AG09309 (cell line): ENCODE measurements at regions not wholly inside any gene's neighbourhood (a gene's known extent, or its start where the extent isn't known, plus 50 kb on each side); places are given as distances from the start of the nearest gene placed in this dataset.

ENCODE experiments used
- DNase-seq: peaks from one replicate; pipeline ENCODE4 v3.0.0-alpha.2; 2010; ENCODE audit warnings: low read depth
- H3K4me3 ChIP-seq: 2 replicates; pipeline ENCODE4 v1.5.1; 2011; ENCODE audit warnings: mild to moderate bottlenecking, low read depth, low read length, moderate library complexity; ENCODE audit not compliant: control insufficient read depth
- TF ChIP-seq, protein P1 (sequence below): IDR thresholded peaks from 2 replicates; pipeline ENCODE4 v1.5.1; 2011; ENCODE audit warnings: mild to moderate bottlenecking, low read depth, low read length, inconsistent platforms; ENCODE audit not compliant: insufficient read depth, control insufficient read depth; ENCODE audit errors: missing control alignments

DNA sequence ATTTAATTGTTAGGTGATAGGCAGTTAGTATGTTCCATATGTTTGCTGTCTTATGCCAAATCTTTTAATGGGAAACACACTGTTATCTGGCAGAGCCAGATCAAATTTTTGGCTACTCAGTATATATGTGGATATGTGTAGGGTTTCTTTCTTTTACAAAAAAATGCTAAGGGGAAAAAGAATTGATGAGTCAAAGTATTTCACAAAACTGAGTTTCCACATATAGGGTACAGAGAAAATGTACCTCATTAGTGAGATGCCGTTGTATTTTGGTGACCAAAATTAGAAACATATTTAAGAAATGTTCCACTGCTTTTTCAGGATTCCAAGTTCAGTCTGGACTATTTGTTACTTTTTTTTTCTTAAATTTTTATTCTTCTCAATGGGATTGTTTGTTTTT is 201.2 kb upstream of the PTGFR start:
- DNase-seq, result no peak
- no peak overlapping the region for H3K4me3 ChIP-seq
- TF ChIP-seq, protein P1, sequence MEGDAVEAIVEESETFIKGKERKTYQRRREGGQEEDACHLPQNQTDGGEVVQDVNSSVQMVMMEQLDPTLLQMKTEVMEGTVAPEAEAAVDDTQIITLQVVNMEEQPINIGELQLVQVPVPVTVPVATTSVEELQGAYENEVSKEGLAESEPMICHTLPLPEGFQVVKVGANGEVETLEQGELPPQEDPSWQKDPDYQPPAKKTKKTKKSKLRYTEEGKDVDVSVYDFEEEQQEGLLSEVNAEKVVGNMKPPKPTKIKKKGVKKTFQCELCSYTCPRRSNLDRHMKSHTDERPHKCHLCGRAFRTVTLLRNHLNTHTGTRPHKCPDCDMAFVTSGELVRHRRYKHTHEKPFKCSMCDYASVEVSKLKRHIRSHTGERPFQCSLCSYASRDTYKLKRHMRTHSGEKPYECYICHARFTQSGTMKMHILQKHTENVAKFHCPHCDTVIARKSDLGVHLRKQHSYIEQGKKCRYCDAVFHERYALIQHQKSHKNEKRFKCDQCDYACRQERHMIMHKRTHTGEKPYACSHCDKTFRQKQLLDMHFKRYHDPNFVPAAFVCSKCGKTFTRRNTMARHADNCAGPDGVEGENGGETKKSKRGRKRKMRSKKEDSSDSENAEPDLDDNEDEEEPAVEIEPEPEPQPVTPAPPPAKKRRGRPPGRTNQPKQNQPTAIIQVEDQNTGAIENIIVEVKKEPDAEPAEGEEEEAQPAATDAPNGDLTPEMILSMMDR, result no peak

DNA sequence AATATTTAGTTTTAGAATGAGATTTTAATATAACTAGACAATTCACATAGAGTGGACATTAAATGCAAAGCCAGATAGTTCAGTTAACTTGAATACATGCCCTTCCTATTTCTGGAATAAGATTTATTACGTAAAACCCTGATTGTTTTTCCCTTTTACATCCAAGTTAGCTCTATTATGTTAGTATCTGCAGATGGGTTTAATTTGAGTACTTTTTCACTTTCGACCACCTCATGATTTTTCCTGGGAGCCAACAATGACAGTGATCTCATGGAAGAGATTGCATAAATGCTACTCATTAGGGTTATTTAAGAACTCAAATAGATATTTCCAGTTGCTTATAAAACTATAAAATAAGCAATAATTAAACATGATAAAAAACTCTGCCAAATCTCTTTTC is 199.4 kb upstream of the PTGFR start:
- no peak for DNase-seq
- TF ChIP-seq, protein P1, result no peak
- no peak overlapping the region for H3K4me3 ChIP-seq

DNA sequence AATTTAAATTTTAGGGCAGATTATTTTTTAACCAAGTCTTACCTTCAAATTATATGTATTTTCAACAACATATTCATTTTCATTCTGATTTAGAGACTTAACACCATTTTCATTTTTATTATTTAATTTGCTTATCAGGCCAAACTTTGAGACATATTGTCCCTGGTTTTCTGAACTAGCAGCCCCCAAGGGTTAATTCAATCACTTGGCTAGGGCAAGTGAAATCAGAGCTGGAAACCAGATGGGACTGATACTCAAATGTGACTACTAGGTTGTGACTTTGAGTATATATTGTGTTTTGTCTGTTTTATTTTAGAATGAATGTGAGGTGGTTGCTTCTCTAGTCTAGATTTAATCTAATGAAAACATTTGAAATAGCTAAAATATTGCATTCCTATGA is 198.9 kb upstream of the PTGFR start:
- TF ChIP-seq, protein P1, result no peak
- H3K4me3 ChIP-seq, result no peak overlapping the region
- DNase-seq, result no peak

DNA sequence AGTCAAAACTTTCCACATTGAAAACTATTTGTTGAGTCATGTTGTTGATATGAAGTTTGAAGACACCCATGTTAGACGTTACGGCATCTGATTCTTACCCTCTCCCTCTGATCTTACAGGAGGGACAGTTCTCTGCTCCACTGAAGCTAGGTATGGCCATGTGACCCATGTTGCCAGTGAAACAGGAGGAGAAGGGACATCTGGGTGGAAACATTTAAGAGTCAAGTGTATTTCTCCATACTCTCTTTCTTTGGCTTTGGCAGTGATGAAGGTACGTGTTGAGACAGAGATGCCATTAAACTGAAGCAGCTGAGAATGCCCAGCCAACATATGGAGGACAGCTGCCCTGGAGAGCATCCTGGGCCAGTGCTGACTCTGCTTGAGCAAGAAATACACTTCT is 198.4 kb upstream of the PTGFR start:
- TF ChIP-seq, protein P1, result no peak
- H3K4me3 ChIP-seq, result no peak overlapping the region
- DNase-seq, result peak; percentile 67

DNA sequence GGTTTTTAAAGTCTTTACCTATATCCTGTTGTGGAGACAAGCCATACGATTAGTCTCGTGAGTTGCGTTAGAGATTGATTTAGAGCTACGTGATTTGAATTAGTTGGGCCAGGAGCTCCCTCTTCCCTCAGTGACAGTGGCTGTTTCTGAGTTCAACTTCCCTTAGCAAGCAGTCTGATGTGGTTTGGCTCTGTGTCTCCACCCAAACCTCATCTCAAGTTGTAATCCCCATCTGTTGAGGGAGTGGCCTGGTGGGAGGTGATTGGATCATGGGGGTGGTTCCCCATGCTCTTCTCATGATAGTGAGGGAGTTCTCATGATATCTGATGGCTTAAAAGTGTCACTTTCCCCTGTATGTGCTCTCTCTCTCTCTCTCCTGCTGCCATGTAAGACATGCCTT is 192.9 kb upstream of the PTGFR start:
- TF ChIP-seq, protein P1, result no peak
- H3K4me3 ChIP-seq, result no peak overlapping the region
- DNase-seq, result no peak

DNA sequence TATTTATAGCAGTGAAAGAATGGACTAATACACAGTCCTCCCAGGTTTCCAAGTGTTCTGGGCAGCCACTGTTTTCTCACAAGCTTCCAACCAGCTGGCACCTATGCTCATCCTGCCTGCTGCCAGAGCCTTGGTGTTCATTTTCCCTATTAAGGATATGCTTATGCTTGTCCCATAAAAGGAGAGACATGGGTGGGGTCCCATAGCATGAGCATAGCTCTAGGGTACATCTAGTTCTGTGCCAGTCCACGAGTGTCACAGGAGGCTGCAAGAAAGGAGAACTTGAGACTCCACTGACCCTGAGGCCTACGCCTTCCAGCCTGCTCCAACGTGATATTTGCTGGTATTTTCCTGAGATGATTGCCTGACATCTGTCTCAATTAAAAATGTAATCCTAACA is 192.4 kb upstream of the PTGFR start:
- DNase-seq, result no peak
- H3K4me3 ChIP-seq, result no peak overlapping the region
- TF ChIP-seq, protein P1, result no peak

DNA sequence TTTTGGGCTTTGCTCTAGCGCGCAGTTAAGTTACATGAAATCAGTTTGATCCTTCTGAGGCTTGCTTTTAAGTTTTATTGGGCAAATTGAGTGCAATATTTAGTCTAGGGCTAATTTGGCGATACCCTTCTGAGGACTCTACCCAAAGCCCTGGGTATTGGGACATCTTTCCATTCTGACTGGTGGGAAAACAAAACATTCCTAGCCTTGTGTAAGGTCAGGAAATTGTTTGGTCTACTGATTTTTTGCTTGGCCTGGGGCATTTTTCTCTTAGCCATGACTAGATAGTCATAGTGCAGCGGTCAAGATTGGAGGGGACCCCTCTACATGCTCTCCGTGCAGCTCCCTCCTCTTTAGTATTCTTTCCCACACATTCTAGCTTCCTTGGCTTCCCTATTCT is 189.6 kb upstream of the PTGFR start:
- DNase-seq, result no peak
- no peak overlapping the region for H3K4me3 ChIP-seq
- TF ChIP-seq, protein P1, result no peak
